A673 (cell line): ENCODE measurements at regions not wholly inside any gene's neighbourhood (a gene's known extent, or its start where the extent isn't known, plus 50 kb on each side); places are given as distances from the start of the nearest gene placed in this dataset.

Experiments used
- CTCF ChIP-seq: fragments of 300-800, 200-600 bp; sonication (generic); conservative IDR thresholded peaks from 2 replicates; pipeline ENCODE4 v1.5.1; 2017; ENCODE audit warnings: low read depth, mild to moderate bottlenecking, antibody characterized with exemption, low read length, moderate library complexity, mixed read lengths
- EZH2 ChIP-seq: fragments of 200-600 bp; sonication (generic); IDR thresholded peaks from 2 replicates; pipeline ENCODE4 v1.6.1; 2017; ENCODE audit warnings: borderline replicate concordance, low read depth, mild to moderate bottlenecking, mixed read lengths, antibody characterized with exemption, low read length; ENCODE audit not compliant: poor library complexity, severe bottlenecking

DNA sequence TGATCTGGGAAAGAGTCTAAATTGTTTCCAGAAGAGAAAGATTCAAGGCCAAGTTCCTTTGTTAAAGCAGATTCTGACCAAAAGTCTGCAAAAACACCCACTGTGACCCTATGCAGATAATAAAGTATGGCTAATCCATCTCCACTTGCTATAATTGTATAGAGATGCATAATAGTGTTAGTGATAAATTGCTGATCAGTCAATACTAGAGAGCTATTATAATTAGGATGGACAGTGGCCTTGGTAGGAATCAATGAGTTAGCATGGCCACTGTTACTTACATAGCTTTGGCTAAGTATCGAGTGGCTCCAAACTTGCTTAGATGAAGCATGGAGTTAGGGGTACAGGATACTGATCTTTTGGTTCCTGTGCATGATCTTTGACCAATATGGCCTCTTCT, 683.4 kb upstream of the MEF2C start:
- no peak for TF ChIP-seq CTCF
- no peak for TF ChIP-seq EZH2
